ENCODE measurements at regions not wholly inside any gene's neighbourhood (a gene's known extent, or its start where the extent isn't known, plus 50 kb on each side); places are given as distances from the start of the nearest gene placed in this dataset.
A peak's percentile ranks its signal among the peaks of the same experiment; 100 is the strongest.
"Not testable (repeated sequence)": the region's sequence is repeated elsewhere in the genome, so short reads cannot be mapped to it uniquely, and the experiment has no call there.

GRCh38 chr21:20024741-20025140 is 973.5 kb upstream of the NCAM2 start:
- no peak for DNase-seq

GRCh38 chr21:20026543-20026942 is 971.7 kb upstream of the NCAM2 start:
- DNase-seq: no peak

GRCh38 chr21:20030390-20030789 is 967.8 kb upstream of the NCAM2 start:
- no peak for DNase-seq

- DNase-seq: no peak
Observed at GRCh38 chr21:20031807-20032206, 966.4 kb upstream of the NCAM2 start.

- DNase-seq: no peak
Observed at GRCh38 chr21:20040768-20041167, 957.4 kb upstream of the NCAM2 start.

- DNase-seq: no peak
Observed at GRCh38 chr21:20045197-20045596, 953.0 kb upstream of the NCAM2 start.

- DNase-seq: not testable (repeated sequence)
Observed at GRCh38 chr21:20048130-20048837, 949.9 kb upstream of the NCAM2 start.

- no peak for DNase-seq
Observed at GRCh38 chr21:20083336-20083735, 914.9 kb upstream of the NCAM2 start.

- DNase-seq: no peak
Observed at GRCh38 chr21:20083925-20084324, 914.3 kb upstream of the NCAM2 start.

- DNase-seq: no peak
Observed at GRCh38 chr21:20086508-20086907, 911.7 kb upstream of the NCAM2 start.

- DNase-seq: no peak
Observed at GRCh38 chr21:20106368-20106767, 891.8 kb upstream of the NCAM2 start.

GRCh38 chr21:20108016-20108415 is 890.2 kb upstream of the NCAM2 start:
- DNase-seq: no peak

- DNase-seq: no peak
Observed at GRCh38 chr21:20108976-20109540, 889.2 kb upstream of the NCAM2 start.

- DNase-seq: no peak
Observed at GRCh38 chr21:20110368-20110767, 887.8 kb upstream of the NCAM2 start.

- DNase-seq: peak; percentile 28
Observed at GRCh38 chr21:20151741-20152140, 846.5 kb upstream of the NCAM2 start.

GRCh38 chr21:20163167-20163566 is 835.0 kb upstream of the NCAM2 start:
- DNase-seq: no peak

GRCh38 chr21:20167059-20167458 is 831.1 kb upstream of the NCAM2 start:
- no peak for DNase-seq

GRCh38 chr21:20169812-20170576 is 828.2 kb upstream of the NCAM2 start:
- no peak for DNase-seq

GRCh38 chr21:20186186-20186585 is 812.0 kb upstream of the NCAM2 start:
- no peak for DNase-seq

- DNase-seq: no peak
Observed at GRCh38 chr21:20187028-20187427, 811.2 kb upstream of the NCAM2 start.

GRCh38 chr21:20201323-20201722 is 796.9 kb upstream of the NCAM2 start:
- DNase-seq: not testable (repeated sequence)

- DNase-seq: no peak
Observed at GRCh38 chr21:20207335-20207734, 790.9 kb upstream of the NCAM2 start.

- DNase-seq: no peak
Observed at GRCh38 chr21:20215959-20216358, 782.2 kb upstream of the NCAM2 start.

GRCh38 chr21:20220586-20220985 is 777.6 kb upstream of the NCAM2 start:
- no peak for DNase-seq

Measured in femur (tissue), 1 donor.